GM18507 (cell line): ENCODE measurements at regions not wholly inside any gene's neighbourhood (a gene's known extent, or its start where the extent isn't known, plus 50 kb on each side); places are given as distances from the start of the nearest gene placed in this dataset.
"Not testable (repeated sequence)": the region's sequence is repeated elsewhere in the genome, so short reads cannot be mapped to it uniquely, and the experiment has no call there.

Source experiments
- DNase-seq: peaks from one replicate; pipeline ENCODE4 v3.0.0; 2011; ENCODE audit warnings: low read depth; ENCODE audit not compliant: insufficient read length; ENCODE audit errors: extremely low spot score
- FAIRE-seq: peaks from 2 replicates; lab custom pipeline; 2011; peaks lifted over from hg19 to GRCh38; lab: Jason Lieb, UNC

GRCh38 chr1:219083631-219084030, 90.0 kb upstream of the LYPLAL1 start:
- FAIRE-seq (no peak), DNase-seq (no peak)

GRCh38 chr1:219085082-219085481, 88.6 kb upstream of the LYPLAL1 start:
- DNase-seq (no peak), FAIRE-seq (no peak)

- FAIRE-seq (no peak), DNase-seq (no peak)
These were observed 87.7 kb upstream of the LYPLAL1 start for GRCh38 chr1:219085988-219086387.

GRCh38 chr1:219086956-219087469, 86.7 kb upstream of the LYPLAL1 start:
- FAIRE-seq, result no peak
- no peak for DNase-seq

- DNase-seq, result no peak
- peak; percentile 80 for FAIRE-seq
These were observed 84.7 kb upstream of the LYPLAL1 start for GRCh38 chr1:219088778-219089557.

- FAIRE-seq (peak; percentile 86), DNase-seq (no peak)
These were observed 83.1 kb upstream of the LYPLAL1 start for GRCh38 chr1:219090607-219091006.

GRCh38 chr1:219092206-219092605, 81.5 kb upstream of the LYPLAL1 start:
- DNase-seq, result no peak
- no peak for FAIRE-seq

GRCh38 chr1:219099307-219099706, 74.4 kb upstream of the LYPLAL1 start:
- DNase-seq (no peak), FAIRE-seq (no peak)

- no peak for DNase-seq
- no peak for FAIRE-seq
These were observed 73.6 kb upstream of the LYPLAL1 start for GRCh38 chr1:219100059-219100458.

GRCh38 chr1:219102466-219102865, 71.2 kb upstream of the LYPLAL1 start:
- not testable (repeated sequence) for FAIRE-seq, DNase-seq

GRCh38 chr1:219105893-219106292, 67.8 kb upstream of the LYPLAL1 start:
- no peak for FAIRE-seq
- no peak for DNase-seq

- DNase-seq, result no peak
- FAIRE-seq, result no peak
These were observed 64.2 kb upstream of the LYPLAL1 start for GRCh38 chr1:219109424-219110018.

- DNase-seq (no peak), FAIRE-seq (no peak)
These were observed 60.4 kb upstream of the LYPLAL1 start for GRCh38 chr1:219113261-219113660.

- DNase-seq (no peak), FAIRE-seq (no peak)
These were observed 59.7 kb upstream of the LYPLAL1 start for GRCh38 chr1:219114014-219114413.

GRCh38 chr1:219119839-219120238, 53.8 kb upstream of the LYPLAL1 start:
- no peak for FAIRE-seq
- no peak for DNase-seq

GRCh38 chr1:219120624-219121544, 52.8 kb upstream of the LYPLAL1 start:
- no peak for FAIRE-seq
- DNase-seq, result no peak

GRCh38 chr1:219121679-219122078, 52.0 kb upstream of the LYPLAL1 start:
- FAIRE-seq, result no peak
- no peak for DNase-seq

GRCh38 chr1:219123036-219123435, 50.6 kb upstream of the LYPLAL1 start:
- DNase-seq (no peak), FAIRE-seq (no peak)
